ENCODE measurements at regions not wholly inside any gene's neighbourhood (a gene's known extent, or its start where the extent isn't known, plus 50 kb on each side); places are given as distances from the start of the nearest gene placed in this dataset.

- Mint-ChIP-seq H3K4me1 (no peaks in the 10 kb centered on the region), H3K9me3 (no peaks in the 10 kb centered on the region), H3K4me3 (no peak overlapping the region), H3K36me3 (no peaks in the 10 kb centered on the region), H3K27me3 (ENCODE audit: insufficient read depth, low read depth) (no peaks in the 10 kb centered on the region), H3K27ac (no peak overlapping the region)
- no peak overlapping the region for H3K4me2 ChIP-seq
- no peaks in the 10 kb centered on the region for H3K4me1 ChIP-seq
- no peak overlapping the region for H3K27ac ChIP-seq
- H2AFZ ChIP-seq (replicated peaks) = peak overlapping the region; percentile 9
- no peaks in the 10 kb centered on the region for H3K27me3 ChIP-seq
- TF ChIP-seq EZH2 (IDR thresholded peaks at IDR 0.05) (no peak), EZH2phosphoT487 (IDR thresholded peaks at IDR 0.05) (no peak), CTCF (IDR thresholded peaks at IDR 0.05) (no peak)
- H3K36me3 ChIP-seq = no peaks in the 10 kb centered on the region
- DNase-seq (ENCODE audit: low spot score) = no peak
- no peaks in the 10 kb centered on the region for H3F3A ChIP-seq (ENCODE audit: low read depth)
- H3K79me2 ChIP-seq (ENCODE audit: low read depth) = no peaks in the 10 kb centered on the region
- no peak overlapping the region for H3K9ac ChIP-seq
- no peaks in the 10 kb centered on the region for H3K9me3 ChIP-seq (ENCODE audit: low read depth)
- no peak overlapping the region for H3K4me3 ChIP-seq
- H4K20me1 ChIP-seq (ENCODE audit: low read depth) = no peaks in the 10 kb centered on the region
These were observed 174.2 kb upstream of the DMD start for GRCh38 chrX:33385546-33385945.

- TF ChIP-seq EZH2 (IDR thresholded peaks at IDR 0.05) (no peak), EZH2phosphoT487 (IDR thresholded peaks at IDR 0.05) (no peak), CTCF (IDR thresholded peaks at IDR 0.05) (no peak)
- H3K9me3 Mint-ChIP-seq = no peaks in the 10 kb centered on the region
These were observed 168.5 kb upstream of the DMD start for GRCh38 chrX:33379839-33380238.

GRCh38 chrX:33357606-33358005 is 146.3 kb upstream of the DMD start:
- DNase-seq (ENCODE audit: low spot score) = no peak
- H3K36me3 ChIP-seq = no peaks in the 10 kb centered on the region
- no peaks in the 10 kb centered on the region for H3K27me3 ChIP-seq
- H3K4me1 Mint-ChIP-seq = no peaks in the 10 kb centered on the region
- no peak overlapping the region for H3K9ac ChIP-seq
- no peak overlapping the region for H3K27ac Mint-ChIP-seq
- H3K79me2 ChIP-seq (ENCODE audit: low read depth) = no peaks in the 10 kb centered on the region
- no peak overlapping the region for H3K27ac ChIP-seq
- TF ChIP-seq CTCF (IDR thresholded peaks at IDR 0.05) (no peak), EZH2phosphoT487 (IDR thresholded peaks at IDR 0.05) (no peak), EZH2 (IDR thresholded peaks at IDR 0.05) (no peak)
- no peak overlapping the region for H3K4me3 ChIP-seq
- H4K20me1 ChIP-seq (ENCODE audit: low read depth) = no peaks in the 10 kb centered on the region
- H3K36me3 Mint-ChIP-seq = no peaks in the 10 kb centered on the region
- no peak overlapping the region for H3K4me3 Mint-ChIP-seq
- H2AFZ ChIP-seq (replicated peaks) = no peak overlapping the region
- H3K9me3 ChIP-seq (ENCODE audit: low read depth) = no peaks in the 10 kb centered on the region
- H3K4me1 ChIP-seq = no peaks in the 10 kb centered on the region
- H3K9me3 Mint-ChIP-seq = no peaks in the 10 kb centered on the region
- H3K27me3 Mint-ChIP-seq (ENCODE audit: insufficient read depth, low read depth) = peaks cover 5% of the 10 kb centered on the region
- H3F3A ChIP-seq (ENCODE audit: low read depth) = no peaks in the 10 kb centered on the region
- H3K4me2 ChIP-seq = no peak overlapping the region

More at GRCh38 chrX:33379839-33380238, 168.5 kb upstream of the DMD start:
- H3K9me3 ChIP-seq (ENCODE audit: low read depth) = no peaks in the 10 kb centered on the region
- no peaks in the 10 kb centered on the region for H3F3A ChIP-seq (ENCODE audit: low read depth)
- no peaks in the 10 kb centered on the region for H3K79me2 ChIP-seq (ENCODE audit: low read depth)
- H3K27ac Mint-ChIP-seq = no peak overlapping the region
- H3K27me3 ChIP-seq = no peaks in the 10 kb centered on the region
- no peaks in the 10 kb centered on the region for H4K20me1 ChIP-seq (ENCODE audit: low read depth)
- H2AFZ ChIP-seq (replicated peaks) = no peak overlapping the region
- H3K9ac ChIP-seq = no peak overlapping the region
- no peaks in the 10 kb centered on the region for H3K4me1 ChIP-seq
- no peak overlapping the region for H3K27ac ChIP-seq
- H3K36me3 Mint-ChIP-seq = no peaks in the 10 kb centered on the region
- no peak overlapping the region for H3K4me3 ChIP-seq
- H3K27me3 Mint-ChIP-seq (ENCODE audit: insufficient read depth, low read depth) = no peaks in the 10 kb centered on the region
- H3K4me3 Mint-ChIP-seq = no peak overlapping the region
- no peak overlapping the region for H3K4me2 ChIP-seq
- no peaks in the 10 kb centered on the region for H3K36me3 ChIP-seq
- DNase-seq (ENCODE audit: low spot score) = no peak
- no peaks in the 10 kb centered on the region for H3K4me1 Mint-ChIP-seq
